K562 (cell line): ENCODE measurements at regions not wholly inside any gene's neighbourhood (a gene's known extent, or its start where the extent isn't known, plus 50 kb on each side); places are given as distances from the start of the nearest gene placed in this dataset.

Source experiments
- ARID4B ChIP-seq: sonication (generic); formaldehyde crosslinking; IDR thresholded peaks from 2 replicates; pipeline ENCODE4 v1.8.0; 2022; ENCODE audit warnings: mild to moderate bottlenecking, missing genetic modification reagents
- CHD7 ChIP-seq: fragments of 200-600 bp; sonication (generic); IDR thresholded peaks from one replicate; pipeline ENCODE4 v1.6.1; 2012; ENCODE audit warnings: mild to moderate bottlenecking, low read depth, low read length, inconsistent platforms
- CREB5 ChIP-seq: fragments of 250-450 bp; sonication (Bioruptor Pico); IDR thresholded peaks from 2 replicates; pipeline ENCODE4 v1.5.0; 2020; ENCODE audit warnings: mild to moderate bottlenecking
- GATA2 ChIP-seq: sonication (generic); formaldehyde crosslinking; IDR thresholded peaks from 2 replicates; pipeline ENCODE4 v1.4.0; 2020; ENCODE audit warnings: mild to moderate bottlenecking, missing genetic modification reagents
- KDM2B ChIP-seq: fragments of 250-450 bp; sonication (Bioruptor Pico); IDR thresholded peaks from 2 replicates; pipeline ENCODE4 v1.8.0; 2021; ENCODE audit warnings: mild to moderate bottlenecking, moderate library complexity
- NEUROD1 ChIP-seq: fragments of 150-350 bp; IDR thresholded peaks from 2 replicates; pipeline ENCODE4 v1.6.1; 2014; ENCODE audit warnings: borderline replicate concordance, low read length, low read depth; ENCODE audit not compliant: partially characterized antibody
- NR1H2 ChIP-seq: sonication (generic); formaldehyde crosslinking; IDR thresholded peaks from 2 replicates; pipeline ENCODE4 v1.4.0; 2020; ENCODE audit warnings: mild to moderate bottlenecking, missing genetic modification reagents
- POLR2H ChIP-seq: IDR thresholded peaks from 2 replicates; pipeline ENCODE4 v1.6.1; 2016; ENCODE audit warnings: missing genetic modification characterization, low read depth, mild to moderate bottlenecking, control low read depth, missing compliant biosample characterization, moderate library complexity
- ZNF395 ChIP-seq: fragments of 200-800 bp; sonication (Bioruptor generic); IDR thresholded peaks from 2 replicates; pipeline ENCODE4 v1.6.1; 2017; ENCODE audit warnings: missing genetic modification characterization, missing compliant biosample characterization

- TF ChIP-seq CHD7 (no peak), ZNF395 (CRISPR knock-in tag) (no peak), NR1H2 (CRISPR knock-in tag) (no peak), CREB5 (no peak), POLR2H (no peak), GATA2 (CRISPR knock-in tag) (no peak), KDM2B (CRISPR knock-in tag) (no peak), NEUROD1 (no peak), ARID4B (CRISPR knock-in tag) (no peak)
Measured at GRCh38 chr4:164529486-164529885, 224.4 kb upstream of the SMIM31 start (continued).
